Limb (tissue), 2 donors: ENCODE measurements at regions not wholly inside any gene's neighbourhood (a gene's known extent, or its start where the extent isn't known, plus 50 kb on each side); places are given as distances from the start of the nearest gene placed in this dataset.

Experiments used
- DNase-seq, 2 donors: peaks; one replicate each; pipeline ENCODE4 v3.0.0-alpha.2; 2016; ENCODE audit errors: extremely low spot score in 2 of 2

GRCh38 chr12:69095765-69096477, 143.4 kb upstream of the CPSF6 start:
- DNase-seq: no peak

GRCh38 chr12:69096669-69097335, 142.6 kb upstream of the CPSF6 start:
- DNase-seq: no peak

- no peak for DNase-seq
These were observed 141.6 kb upstream of the CPSF6 start for GRCh38 chr12:69097619-69098368.

GRCh38 chr12:69099201-69099837, 140.1 kb upstream of the CPSF6 start:
- DNase-seq: no peak

- DNase-seq: no peak
These were observed 137.9 kb upstream of the CPSF6 start for GRCh38 chr12:69101505-69101904.

- DNase-seq: no peak
These were observed 136.5 kb upstream of the CPSF6 start for GRCh38 chr12:69102856-69103255.

GRCh38 chr12:69105101-69105962, 134.0 kb upstream of the CPSF6 start:
- no peak for DNase-seq

- no peak for DNase-seq
These were observed 132.8 kb upstream of the CPSF6 start for GRCh38 chr12:69106482-69107118.

GRCh38 chr12:69107541-69107940, 131.8 kb upstream of the CPSF6 start:
- DNase-seq: no peak

GRCh38 chr12:69108037-69108436, 131.3 kb upstream of the CPSF6 start:
- DNase-seq: no peak

- DNase-seq: no peak
These were observed 126.8 kb upstream of the CPSF6 start for GRCh38 chr12:69112616-69113015.

GRCh38 chr12:69115099-69115498, 124.3 kb upstream of the CPSF6 start:
- DNase-seq: no peak

GRCh38 chr12:69115951-69116350, 123.4 kb upstream of the CPSF6 start:
- DNase-seq: no peak

- DNase-seq: no peak
These were observed 121.7 kb upstream of the CPSF6 start for GRCh38 chr12:69117566-69118266.

- DNase-seq: no peak
These were observed 120.9 kb upstream of the CPSF6 start for GRCh38 chr12:69118516-69118915.

- no peak for DNase-seq
These were observed 119.6 kb upstream of the CPSF6 start for GRCh38 chr12:69119770-69120169.

GRCh38 chr12:69120354-69120753, 119.0 kb upstream of the CPSF6 start:
- DNase-seq: no peak

- DNase-seq: no peak
These were observed 116.1 kb upstream of the CPSF6 start for GRCh38 chr12:69123311-69123710.

GRCh38 chr12:69123919-69124638, 115.3 kb upstream of the CPSF6 start:
- no peak for DNase-seq
